ENCODE measurements at regions not wholly inside any gene's neighbourhood (a gene's known extent, or its start where the extent isn't known, plus 50 kb on each side); places are given as distances from the start of the nearest gene placed in this dataset.

DNA sequence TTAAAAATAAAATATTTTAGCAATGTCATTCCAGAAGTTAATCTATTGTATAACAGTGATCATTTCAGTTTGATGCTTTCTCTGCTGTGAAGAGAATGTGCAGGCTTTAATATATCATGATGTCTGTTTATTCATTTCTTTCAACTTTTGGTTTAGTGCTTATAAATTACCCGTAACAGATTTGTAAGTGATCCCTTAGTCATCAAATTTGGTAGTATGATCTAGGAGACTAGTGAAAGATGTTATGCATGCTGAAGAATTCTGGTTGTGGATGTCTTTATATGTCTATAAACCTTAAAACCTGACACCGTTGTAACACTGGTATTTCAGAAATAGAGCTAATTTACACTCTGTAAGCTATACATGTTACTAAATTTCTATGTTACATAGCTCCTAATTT lies 260.4 kb downstream of the CPS1 start:
- TF ChIP-seq EZH2 (IDR thresholded peaks at IDR 0.05) (no peak), POLR2AphosphoS5 (IDR thresholded peaks at IDR 0.05; ENCODE audit: borderline replicate concordance, low read depth, low read length) (no peak), FOXP2 (optimal IDR thresholded peaks at IDR 0.05; ENCODE audit: control extremely low read depth, extremely low read length, insufficient read depth) (no peak)
